HG03469 (cell line): ENCODE measurements at regions not wholly inside any gene's neighbourhood (a gene's known extent, or its start where the extent isn't known, plus 50 kb on each side); places are given as distances from the start of the nearest gene placed in this dataset.

Source experiments
- ATAC-seq: cut with Tn5 transposase; IDR thresholded peaks from one replicate; pipeline ENCODE4 v1.9.1; 2021; ENCODE audit warnings: mild to moderate bottlenecking, moderate library complexity, moderate number of reproducible peaks; ENCODE audit not compliant: unreplicated experiment

DNA sequence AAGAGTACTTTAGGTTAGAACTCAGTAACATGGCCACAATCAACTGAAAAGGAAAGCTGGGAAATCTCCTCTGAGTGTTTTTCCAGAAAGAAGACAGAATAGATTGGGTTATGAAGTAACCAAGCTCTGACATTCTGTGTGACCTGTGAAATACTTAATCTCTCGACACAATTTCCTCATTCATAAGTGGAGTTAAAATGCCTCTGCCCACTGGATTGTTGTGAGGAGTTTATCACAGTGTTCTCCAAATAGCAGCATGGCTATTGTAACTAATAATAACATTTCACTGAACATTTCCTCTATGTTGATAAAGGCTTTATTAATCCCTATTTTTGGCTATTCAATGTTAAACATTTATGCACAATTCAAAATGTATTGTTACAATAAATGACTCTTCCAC lies 311.0 kb downstream of the GABRB2 start:
- ATAC-seq, result no peak

DNA sequence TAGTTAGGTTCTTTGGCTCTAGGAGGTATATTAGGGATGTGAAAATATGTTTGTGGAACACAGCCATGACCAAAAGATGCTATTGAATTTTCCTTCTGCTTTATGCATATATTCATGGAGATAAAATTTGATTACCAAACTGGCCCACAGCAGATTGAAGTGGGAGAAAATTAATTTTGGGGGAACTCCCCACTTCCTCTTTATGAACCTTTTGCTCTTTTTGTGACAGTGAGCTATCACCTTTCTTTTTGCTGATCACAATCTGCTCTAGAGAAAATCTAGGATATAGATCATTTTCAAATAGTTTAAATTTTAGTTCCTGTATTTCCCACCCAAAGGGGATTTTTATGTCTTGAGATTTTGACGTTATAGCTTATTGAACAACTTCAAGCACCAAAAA lies 313.0 kb downstream of the GABRB2 start:
- no peak for ATAC-seq

DNA sequence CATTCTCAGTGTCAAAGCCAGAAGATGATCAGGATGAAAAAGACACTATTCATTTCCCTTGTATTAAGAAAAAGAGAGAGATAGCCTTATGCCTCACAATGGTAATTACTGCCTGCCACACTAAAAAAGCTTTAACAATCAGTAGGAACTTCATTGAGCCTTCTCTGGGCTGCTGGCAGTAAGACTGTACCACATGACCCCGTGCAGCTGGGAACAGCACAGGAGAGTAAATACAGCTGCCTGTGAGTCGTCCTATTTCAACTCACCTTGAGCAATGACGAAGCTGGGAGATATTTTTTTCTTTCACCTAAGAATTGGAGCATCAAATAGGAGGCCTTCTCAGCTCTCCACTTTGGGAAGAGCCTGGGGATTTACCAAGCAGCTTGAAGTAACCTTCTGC lies 316.3 kb downstream of the GABRB2 start:
- ATAC-seq, result no peak

DNA sequence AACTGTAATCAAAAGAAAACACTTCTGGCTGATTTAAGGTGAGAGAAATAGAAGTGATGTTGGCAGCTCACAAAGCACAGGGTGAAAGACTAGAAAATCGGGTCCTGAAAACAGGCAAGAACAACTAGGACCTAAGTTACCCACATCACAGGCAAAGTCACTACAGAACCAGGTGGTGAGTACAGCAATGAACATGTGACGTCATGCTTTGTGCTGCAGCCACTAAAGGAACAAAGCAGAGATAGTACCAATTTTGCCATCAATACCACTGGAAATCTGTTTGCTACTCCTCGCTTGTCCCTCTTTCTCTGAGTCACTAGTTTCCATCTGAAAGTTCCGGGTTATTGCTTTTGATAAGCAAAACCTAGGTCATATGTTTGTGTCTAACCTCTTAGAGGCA lies 326.7 kb downstream of the GABRB2 start:
- no peak for ATAC-seq

DNA sequence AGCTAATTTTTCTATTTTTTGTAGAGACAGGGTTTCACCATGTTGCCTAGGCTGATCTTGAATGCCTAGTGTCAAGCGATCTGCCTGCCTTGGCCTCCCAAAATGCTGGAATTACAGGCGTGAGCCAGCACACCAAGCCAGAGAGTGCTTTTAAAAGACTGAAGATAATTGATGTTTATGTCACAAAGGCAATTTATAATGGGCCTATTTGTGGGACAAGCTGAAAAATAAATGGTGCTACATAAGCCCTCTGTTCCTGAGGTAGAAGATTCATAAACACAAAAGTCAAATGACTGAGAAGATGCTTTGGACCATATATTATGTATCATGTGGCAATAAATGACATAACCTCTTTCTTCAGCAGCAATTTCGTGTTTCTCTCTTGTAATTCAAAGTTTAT lies 329.6 kb downstream of the GABRB2 start:
- ATAC-seq, result no peak

DNA sequence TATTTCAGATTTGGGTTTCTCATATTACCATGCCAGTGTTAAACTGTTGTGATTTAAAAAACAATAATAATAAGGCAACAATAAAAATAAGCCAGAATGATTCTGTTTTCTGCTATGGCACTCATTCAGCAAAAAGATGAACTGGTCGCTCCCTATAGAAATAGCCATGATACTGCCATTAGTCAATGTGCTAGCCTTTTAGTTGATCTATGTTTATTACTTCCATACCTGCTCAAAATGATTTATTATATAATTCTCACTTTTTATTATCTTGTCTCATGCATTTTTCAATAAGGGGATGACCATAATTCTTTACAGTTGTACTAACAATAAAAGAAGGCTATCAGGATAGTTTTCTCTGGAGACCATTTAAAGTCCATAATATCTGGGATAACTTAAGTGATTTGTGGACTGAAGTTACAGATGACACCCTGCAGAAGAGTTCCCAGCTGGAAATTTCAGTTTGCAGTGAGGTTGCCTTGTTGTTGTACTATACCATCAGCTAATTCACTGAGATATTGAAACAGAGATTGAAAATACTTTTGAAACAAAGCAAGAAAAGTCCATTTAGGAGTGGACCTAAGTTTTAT lies 334.3 kb downstream of the GABRB2 start:
- no peak for ATAC-seq

DNA sequence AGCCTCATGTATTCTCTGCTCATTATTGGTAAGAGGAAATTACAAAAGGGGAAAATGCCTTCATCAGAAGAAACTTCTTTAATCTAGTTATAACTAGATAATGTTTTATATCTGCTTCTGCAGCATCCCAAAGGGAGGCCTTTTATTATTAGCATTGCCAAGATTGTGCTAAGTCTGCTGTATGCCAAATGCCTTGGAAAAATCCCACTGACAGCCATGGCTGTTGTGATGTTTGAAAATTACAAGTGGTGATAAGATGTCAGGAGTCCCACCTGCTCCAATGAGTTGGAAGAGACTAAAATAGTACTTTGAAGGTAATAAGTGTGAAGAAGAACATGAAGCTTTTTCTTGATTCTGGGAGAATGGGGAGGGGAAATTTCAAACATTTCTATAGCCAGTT lies 345.0 kb downstream of the GABRB2 start:
- ATAC-seq, result no peak

DNA sequence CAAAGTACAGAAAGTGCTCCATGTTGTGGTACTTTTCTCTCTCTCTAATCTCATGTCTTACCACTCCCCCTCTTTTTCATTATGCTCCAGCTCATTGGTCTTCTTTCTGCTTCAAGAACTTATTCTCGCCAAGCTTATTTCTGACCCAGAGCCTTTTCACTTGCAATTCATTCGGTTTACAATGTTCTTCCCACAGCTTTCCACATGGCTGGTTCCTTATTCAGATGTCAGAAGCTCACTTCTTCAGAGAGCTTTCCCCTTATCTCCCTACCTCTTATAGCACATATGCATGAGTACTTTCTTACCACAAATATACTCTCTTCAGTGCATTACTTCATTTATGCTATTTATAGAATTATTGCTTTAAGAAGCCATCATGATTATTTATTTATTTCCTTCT lies 338.8 kb upstream of the ATP10B start:
- ATAC-seq, result no peak

DNA sequence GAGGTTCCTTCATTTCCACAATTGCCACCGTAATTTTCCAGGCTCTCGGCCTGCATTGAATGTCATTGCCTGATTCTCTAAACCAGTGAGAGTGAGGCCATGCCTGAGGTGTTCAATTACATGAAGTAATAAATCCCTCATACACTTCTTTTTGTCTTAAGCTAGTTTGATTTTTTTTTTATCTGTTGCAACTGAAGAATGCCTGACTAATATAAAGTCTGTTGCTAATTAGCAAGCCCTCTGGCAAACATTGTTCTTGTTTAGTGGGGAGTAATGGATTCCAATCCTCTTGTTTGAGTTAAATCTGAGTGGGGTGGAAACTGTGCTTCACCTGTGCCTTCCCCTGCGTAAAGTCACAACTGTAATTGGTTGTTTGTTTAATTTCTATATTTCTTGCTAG lies 338.1 kb upstream of the ATP10B start:
- ATAC-seq, result no peak

DNA sequence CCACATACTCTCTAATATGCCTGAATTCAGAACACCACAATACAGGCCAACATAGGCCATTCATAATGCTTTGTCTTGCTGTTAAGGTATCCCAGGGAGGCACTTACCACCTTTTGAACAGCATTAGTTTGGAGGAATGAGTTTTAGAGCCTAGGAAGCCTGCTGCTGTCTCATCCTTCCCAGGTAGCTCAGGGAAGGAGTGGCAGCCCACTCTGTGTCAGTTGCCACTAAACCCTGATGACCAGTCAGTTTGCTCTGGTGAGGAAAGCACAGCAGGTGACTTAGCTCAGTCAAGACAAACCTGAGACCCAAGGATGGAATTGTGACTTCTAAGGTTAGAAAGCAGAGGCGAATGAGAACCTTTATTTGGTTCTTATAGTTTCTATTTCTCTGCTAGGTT lies 337.4 kb upstream of the ATP10B start:
- no peak for ATAC-seq

DNA sequence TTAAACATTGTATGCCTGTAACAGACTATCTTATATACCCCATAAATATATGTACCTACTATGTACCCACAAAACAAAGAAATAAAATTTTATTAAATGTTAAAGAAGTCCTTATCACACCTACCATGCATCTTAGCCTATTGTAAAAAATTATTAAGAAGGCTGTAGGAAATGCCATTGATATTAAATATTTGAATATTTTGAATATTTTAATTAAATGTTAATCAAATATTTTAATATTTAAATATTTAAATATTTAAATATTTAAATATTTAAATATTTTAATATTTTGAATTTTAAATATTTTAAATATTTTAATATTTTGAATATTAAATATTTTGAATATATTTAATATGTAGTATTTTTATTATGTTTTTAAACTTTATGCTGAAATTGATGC lies 331.5 kb upstream of the ATP10B start:
- no peak for ATAC-seq

DNA sequence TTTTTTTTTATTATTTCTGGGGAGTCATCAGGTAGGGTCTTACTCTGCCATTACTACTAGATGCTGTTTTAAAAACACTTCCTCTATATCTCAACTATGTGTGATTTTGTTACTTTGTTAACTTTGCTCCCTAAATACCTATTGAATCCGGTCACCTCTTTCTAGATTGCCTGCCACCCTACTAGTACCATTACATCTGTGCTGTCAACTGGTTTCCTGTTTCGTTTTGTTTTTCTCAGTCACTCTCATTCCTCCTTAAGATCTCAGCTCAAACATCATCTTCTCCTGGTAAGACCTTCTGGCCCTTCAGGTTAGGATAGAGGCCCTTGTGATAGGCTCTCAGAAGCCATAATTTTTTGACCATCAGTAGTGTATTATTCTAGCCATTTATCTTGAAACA lies 324.2 kb upstream of the ATP10B start:
- no peak for ATAC-seq

DNA sequence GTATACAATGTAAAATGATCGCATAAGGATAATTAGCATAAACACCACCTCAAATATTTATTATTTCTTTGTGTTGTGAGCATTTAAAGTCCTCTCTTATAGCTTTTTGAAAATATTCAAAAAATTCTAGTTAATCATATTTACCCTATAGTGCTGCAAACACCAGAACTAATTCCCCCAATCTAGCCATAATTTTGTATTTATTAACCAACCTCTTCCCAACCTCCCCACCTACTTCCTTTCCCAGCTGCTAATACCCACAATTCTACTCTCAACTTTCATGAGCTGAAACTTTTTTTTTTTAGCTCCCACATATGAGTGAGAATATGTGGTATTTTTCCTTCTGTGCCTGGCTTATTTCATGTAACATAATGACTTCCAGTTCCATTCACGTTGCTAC lies 317.8 kb upstream of the ATP10B start:
- no peak for ATAC-seq

DNA sequence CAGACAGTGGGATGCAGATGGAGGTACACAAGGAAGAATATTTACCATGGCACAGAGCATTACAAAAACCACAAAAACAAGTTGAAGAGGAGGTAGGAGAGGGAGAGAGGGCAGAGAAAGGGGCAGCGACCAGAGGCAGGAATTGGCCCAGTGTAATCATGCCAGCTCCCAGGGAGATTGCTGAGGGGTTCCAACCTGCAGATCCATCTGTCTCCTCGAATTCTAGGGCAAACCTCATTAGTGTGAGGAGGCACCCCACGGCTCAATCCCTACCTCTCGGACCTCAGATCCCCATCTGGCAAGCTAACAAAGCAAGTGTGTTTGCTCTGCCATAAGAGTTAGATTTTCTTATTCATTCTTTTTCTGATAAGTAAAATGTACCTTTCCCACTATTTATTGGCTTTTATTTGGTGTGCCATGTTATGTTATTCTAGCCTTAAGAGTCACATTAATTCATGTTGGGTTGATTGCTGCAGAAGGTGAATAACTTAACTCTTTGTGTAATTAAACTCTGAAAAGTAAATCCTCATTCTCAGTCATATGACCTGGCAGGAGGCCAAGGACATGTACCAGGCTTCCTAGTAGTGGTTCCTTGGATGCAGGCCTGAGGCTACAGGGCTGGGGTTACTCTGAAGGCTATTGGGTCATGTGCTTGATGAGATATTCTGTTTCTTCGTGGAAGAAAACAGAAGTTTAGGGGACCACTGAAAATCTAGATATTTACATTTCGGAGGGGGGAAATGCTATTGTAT lies 315.2 kb upstream of the ATP10B start:
- ATAC-seq, result no peak

DNA sequence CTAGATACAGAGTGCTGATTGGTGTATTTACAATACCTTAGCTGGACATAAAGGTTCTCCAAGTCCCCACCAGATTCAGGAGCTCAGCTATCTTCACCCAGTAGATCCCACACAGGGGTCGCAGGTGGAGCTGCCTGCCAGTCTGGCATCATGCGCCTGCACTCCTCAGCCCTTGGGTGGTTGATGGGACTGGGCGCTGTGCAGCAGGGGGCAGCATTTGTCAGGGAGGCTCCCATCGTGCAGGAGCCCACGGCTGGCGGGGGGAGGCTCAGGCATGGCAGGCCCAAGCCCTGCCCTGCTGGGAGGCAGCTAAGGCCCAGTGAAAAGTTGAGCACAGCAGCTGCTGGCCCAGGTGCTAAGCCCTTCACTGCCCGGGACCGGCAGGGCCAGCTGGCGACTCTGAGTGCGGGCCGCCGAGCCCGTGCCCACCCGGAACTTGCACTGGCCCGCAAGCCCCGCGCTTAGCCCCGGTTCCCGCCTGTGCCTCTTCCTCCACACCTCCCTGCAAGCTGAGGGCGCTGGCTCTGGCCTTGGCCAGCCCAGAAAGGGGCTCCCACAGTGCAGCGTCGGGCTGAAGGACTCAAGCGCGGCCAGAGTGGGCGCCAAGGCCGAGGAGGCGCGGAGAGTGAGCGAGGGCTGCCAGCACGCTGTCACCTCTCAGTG lies 314.1 kb upstream of the ATP10B start:
- ATAC-seq, result no peak

DNA sequence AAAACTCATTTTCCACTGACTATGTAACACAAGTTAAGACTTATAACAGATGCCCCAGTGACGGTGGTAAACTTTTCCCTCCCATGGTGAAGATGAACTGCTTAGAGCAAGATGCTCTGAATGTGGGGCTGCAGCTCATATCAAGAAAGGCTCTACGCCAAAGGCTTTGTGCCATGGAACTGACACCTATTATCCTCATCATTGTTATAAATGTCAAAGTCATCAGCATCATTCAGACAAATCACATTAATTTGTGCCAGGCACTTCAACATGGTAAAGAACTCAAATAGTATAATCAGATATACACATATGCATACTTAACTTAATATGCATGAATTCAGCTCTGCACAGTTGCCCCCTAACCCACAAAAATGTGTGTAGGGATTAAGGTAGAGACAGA lies 305.9 kb upstream of the ATP10B start:
- ATAC-seq, result no peak

DNA sequence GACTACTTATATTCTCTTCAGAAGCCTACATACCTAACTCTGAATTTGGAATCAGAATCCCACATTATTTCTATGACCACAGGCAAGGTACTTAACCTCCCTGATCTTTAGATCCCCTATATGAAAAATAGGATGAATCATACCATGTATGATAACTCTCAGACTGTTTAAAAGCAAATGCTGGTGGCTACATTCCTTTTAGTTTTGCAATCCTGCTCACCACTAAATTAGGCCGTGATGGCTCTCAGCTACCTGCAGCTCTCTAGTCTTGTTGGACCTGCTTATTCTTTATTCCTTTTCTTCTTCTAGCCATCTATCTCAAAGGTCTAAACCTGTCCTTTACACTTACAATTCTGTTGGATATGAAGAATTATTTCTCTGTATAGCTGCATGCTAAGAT lies 303.4 kb upstream of the ATP10B start:
- no peak for ATAC-seq

DNA sequence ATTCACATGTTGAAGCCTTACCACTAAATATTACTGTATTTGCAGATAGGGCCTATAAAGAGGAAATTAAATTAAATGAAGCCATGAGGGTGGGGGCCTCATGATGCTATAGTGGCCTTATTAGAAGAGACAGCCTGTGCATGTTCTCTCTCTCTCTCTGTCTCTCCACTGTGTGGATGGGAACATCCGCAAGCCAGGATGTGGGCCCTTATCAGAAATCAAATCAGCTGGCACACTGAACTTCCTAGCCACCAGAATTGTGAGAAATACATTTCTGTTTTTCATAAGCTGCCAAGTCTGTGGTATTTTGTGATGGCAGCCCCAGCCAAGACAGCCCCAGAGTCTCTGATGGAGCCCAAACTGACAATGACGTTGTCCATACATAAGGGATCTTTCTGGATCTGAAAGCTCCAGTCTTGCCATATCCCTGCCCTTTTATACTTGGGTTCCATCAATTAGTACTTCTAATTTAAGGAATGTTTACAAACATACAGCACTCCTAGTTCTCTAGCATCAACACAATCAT lies 300.5 kb upstream of the ATP10B start:
- no peak for ATAC-seq

DNA sequence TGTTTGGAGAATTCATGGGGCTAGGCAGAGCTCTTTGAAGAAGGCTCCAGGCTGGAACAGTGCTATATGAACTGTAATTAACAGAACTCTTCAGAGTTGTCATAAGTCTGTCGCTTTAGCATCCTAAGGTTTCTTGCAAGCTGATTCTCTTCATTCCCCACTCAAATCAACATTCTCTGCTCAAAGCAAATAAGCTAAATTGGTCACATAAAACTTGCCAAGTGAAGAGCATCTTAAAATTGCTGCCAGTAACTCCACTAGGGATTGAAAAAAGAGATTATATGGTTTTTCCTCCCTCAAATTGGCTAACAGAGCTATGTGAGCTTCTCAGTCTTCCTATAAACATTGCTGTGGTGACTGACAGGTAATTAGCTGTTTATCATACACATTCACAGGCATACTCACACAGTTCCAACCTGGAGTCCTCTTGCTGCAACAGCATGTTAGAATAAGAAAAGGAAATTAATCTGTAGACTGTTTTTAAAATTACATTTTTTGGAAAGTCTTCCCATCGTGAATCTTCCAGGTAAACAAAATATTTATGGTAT lies 298.5 kb upstream of the ATP10B start:
- no peak for ATAC-seq

DNA sequence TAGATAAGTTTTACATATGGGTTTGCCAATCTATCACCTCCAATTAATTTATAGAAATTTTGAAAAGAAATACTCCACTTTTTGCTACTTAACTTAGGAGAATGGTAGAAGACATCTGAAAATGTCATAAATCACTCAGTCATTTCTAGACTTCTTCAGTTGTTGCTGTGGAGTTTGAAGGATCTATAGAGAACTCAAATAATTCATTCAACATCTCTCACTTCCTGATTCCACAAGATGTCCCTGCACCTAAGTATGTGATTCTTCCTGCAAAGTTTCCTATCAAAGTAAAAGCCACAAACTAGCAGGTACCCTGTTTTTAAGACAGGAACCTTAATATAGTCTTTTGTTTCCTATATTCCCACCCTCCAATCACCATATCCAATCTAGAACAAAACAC lies 297.1 kb upstream of the ATP10B start:
- ATAC-seq, result no peak

DNA sequence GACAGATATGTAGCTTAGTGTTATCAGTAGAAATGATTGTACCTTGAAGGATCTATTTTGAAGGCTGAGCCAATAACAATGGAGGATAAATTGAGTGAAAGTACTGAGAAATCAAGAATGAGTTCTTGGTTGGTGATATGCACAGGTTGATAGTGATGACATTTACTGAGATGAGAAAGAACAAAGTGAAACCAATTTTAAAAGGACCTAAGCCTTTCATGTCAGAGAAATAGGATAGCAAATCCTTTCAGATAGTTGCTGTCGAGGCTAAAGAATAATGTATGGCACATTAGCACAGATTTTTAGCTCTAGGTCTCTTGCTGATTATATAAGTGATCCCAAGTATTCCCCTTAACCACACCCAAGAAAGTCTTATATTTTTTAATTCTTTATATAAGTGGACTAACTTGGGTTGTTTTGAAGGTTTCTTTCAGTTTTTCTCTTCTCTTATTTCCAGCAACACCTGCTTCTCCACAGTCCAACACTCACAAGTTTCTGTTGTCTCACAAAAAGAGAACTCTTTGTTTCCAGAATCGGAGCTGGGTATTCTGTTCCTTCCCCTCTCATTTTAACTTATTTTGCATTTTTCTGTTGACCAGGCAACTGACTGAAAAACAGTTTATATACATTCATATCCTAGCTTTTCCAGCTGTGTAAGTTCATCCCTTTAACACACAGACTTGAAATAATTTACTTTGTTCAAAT lies 286.9 kb upstream of the ATP10B start:
- ATAC-seq, result no peak
